ENCODE measurements at regions not wholly inside any gene's neighbourhood (a gene's known extent, or its start where the extent isn't known, plus 50 kb on each side); places are given as distances from the start of the nearest gene placed in this dataset.
"Not testable (repeated sequence)": the region's sequence is repeated elsewhere in the genome, so short reads cannot be mapped to it uniquely, and the experiment has no call there.

DNA sequence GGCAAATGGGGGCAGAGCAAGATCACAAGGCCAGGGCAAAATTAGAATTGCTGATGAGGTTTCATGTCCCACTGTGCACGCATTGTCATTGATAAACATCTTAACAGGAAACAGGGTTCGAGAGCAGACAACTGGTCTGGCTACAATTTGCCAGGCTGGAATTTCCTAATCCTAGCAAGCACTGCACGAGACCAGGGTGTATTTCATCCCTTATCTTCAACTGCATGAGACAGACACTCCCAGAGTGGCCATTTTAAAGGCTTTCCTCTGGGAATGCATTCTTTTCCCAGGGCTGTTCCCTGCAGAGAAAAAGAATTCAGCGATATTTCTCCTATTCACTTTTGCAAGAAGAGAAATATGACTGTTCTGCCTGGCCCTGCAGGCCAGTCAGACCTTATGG is 75.8 kb upstream of the C4orf54 start:
- ATAC-seq (ENCODE audit: low read depth in 2 of 2); H3K4me3 Mint-ChIP-seq; H3K4me1 Mint-ChIP-seq; DNase-seq; H3K36me3 Mint-ChIP-seq; H3K27ac Mint-ChIP-seq: not testable (repeated sequence)
- Mint-ChIP-seq H3K27me3 (peaks cover 0 to 20% (median 11%) of the 10 kb centered on the region in 3 donors), H3K9me3 (peaks cover 0 to 16% (median 5%) of the 10 kb centered on the region in 7 donors)

DNA sequence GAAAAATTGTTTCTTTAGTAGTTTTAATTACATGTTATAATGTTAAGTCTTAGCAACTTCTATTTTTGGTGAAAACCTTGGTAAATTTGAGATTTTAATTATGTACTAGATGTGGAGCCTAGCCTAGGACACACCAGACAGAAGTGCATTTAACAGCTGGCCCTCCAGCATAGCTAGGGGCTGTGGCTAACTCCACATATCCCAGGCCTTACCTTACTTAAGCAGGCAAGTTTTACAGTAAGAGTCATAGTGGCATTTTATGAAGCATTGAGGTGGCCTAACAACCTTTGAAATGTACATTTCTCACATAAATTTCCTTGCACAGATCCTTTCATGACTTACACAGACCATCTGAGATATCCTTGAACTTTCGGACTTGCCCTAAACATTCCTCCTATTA is 71.6 kb upstream of the C4orf54 start:
- peaks cover 4 to 16% (median 6%) of the 10 kb centered on the region in 7 donors for H3K9me3 Mint-ChIP-seq
- H3K27ac Mint-ChIP-seq: no peak overlapping the region
- DNase-seq (no peak), ATAC-seq (ENCODE audit: low read depth in 2 of 2) (no peak)
- no peak overlapping the region for H3K4me3 Mint-ChIP-seq
- H3K27me3 Mint-ChIP-seq: peaks cover 13 to 21% (median 20%) of the 10 kb centered on the region in 3 donors
- peaks cover 4 to 9% of the 10 kb centered on the region in 2 donors for H3K36me3 Mint-ChIP-seq
- H3K4me1 Mint-ChIP-seq: no peaks in the 10 kb centered on the region

GRCh38 chr4:99724067-99724466 is 66.4 kb upstream of the C4orf54 start:
- no peaks in the 10 kb centered on the region for H3K4me1 Mint-ChIP-seq
- H3K36me3 Mint-ChIP-seq: no peaks in the 10 kb centered on the region
- peaks cover 8 to 21% (median 11%) of the 10 kb centered on the region in 3 donors for H3K27me3 Mint-ChIP-seq
- H3K4me3 Mint-ChIP-seq: no peak overlapping the region
- H3K27ac Mint-ChIP-seq: no peak overlapping the region
- no peak for DNase-seq
- peaks cover 0 to 4% (median 2%) of the 10 kb centered on the region in 7 donors for H3K9me3 Mint-ChIP-seq
- no peak for ATAC-seq (ENCODE audit: low read depth in 2 of 2)

DNA sequence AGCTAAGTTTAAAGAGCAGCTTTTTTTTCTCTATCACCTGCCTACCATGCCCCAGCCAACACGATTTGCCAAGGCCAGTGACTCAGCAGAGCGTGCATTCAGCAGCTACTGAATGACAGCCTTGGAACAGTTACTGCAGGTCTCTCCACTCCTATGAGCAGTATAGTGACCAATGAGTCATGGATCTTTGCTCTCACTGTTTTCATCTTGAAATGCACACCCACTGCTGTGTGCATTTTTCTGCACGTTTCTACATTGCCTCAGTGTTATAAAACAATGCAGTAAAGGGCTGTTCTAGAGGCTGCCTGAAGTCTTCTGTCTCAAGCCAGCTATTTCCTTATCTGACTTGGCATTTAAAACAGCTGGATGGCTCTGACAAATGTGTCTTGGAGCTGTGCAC is 66.0 kb upstream of the C4orf54 start:
- Mint-ChIP-seq H3K9me3 (peaks cover 0 to 4% (median 2%) of the 10 kb centered on the region in 7 donors), H3K4me1 (no peaks in the 10 kb centered on the region), H3K4me3 (no peak overlapping the region), H3K27me3 (peaks cover 8 to 21% (median 11%) of the 10 kb centered on the region in 3 donors), H3K27ac (no peak overlapping the region), H3K36me3 (no peaks in the 10 kb centered on the region)
- DNase-seq (no peak), ATAC-seq (ENCODE audit: low read depth in 2 of 2) (no peak)

GRCh38 chr4:99722725-99723124 is 65.1 kb upstream of the C4orf54 start:
- DNase-seq (no peak), ATAC-seq (ENCODE audit: low read depth in 2 of 2) (no peak)
- H3K9me3 Mint-ChIP-seq: peaks cover 0 to 3% (median 2%) of the 10 kb centered on the region in 7 donors
- no peaks in the 10 kb centered on the region for H3K36me3 Mint-ChIP-seq
- no peak overlapping the region for H3K4me3 Mint-ChIP-seq
- H3K27ac Mint-ChIP-seq: no peak overlapping the region
- H3K27me3 Mint-ChIP-seq: peaks cover 8 to 21% (median 11%) of the 10 kb centered on the region in 3 donors
- H3K4me1 Mint-ChIP-seq: no peaks in the 10 kb centered on the region

GRCh38 chr4:99722006-99722405 is 64.4 kb upstream of the C4orf54 start:
- Mint-ChIP-seq H3K27ac (no peak overlapping the region), H3K9me3 (no peaks in the 10 kb centered on the region), H3K4me3 (no peak overlapping the region), H3K36me3 (no peaks in the 10 kb centered on the region), H3K27me3 (peaks cover 11 to 20% (median 13%) of the 10 kb centered on the region in 3 donors), H3K4me1 (no peaks in the 10 kb centered on the region)
- DNase-seq: no peak
- no peak for ATAC-seq (ENCODE audit: low read depth in 2 of 2)

- Mint-ChIP-seq H3K9me3 (peaks cover 0 to 3% (median 0%) of the 10 kb centered on the region in 7 donors), H3K4me3 (no peak overlapping the region), H3K36me3 (no peaks in the 10 kb centered on the region), H3K27ac (no peak overlapping the region), H3K27me3 (peaks cover 0 to 14% (median 10%) of the 10 kb centered on the region in 3 donors), H3K4me1 (no peaks in the 10 kb centered on the region)
- DNase-seq (no peak), ATAC-seq (ENCODE audit: low read depth in 2 of 2) (no peak)
Measured at GRCh38 chr4:99720206-99720605, 62.6 kb upstream of the C4orf54 start.

DNA sequence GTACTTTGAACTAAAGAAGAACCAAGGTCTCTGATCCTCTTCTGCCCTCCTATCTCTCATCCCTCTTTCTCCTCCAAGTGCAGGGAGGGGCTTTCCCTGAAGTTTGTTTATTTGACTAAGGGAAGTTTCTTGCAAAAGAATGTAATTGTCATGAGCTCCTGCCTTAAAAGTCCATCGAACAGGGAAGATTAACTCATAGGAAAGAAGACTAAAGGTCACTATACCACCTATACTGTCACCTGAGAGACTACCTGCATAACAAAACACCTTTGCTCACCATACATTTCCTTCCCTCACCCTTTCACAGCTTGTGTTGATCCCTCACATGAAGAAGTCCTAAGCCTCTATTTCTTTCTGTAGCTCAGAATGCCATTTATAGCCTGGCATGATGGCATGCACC is 59.4 kb upstream of the C4orf54 start:
- H3K4me3 Mint-ChIP-seq: no peak overlapping the region
- H3K4me1 Mint-ChIP-seq: no peaks in the 10 kb centered on the region
- H3K27me3 Mint-ChIP-seq: peaks cover 0 to 14% (median 7%) of the 10 kb centered on the region in 3 donors
- ATAC-seq (ENCODE audit: low read depth in 2 of 2) (no peak), DNase-seq (no peak)
- no peak overlapping the region for H3K27ac Mint-ChIP-seq
- H3K9me3 Mint-ChIP-seq: peaks cover 0 to 3% (median 0%) of the 10 kb centered on the region in 7 donors
- H3K36me3 Mint-ChIP-seq: no peaks in the 10 kb centered on the region

DNA sequence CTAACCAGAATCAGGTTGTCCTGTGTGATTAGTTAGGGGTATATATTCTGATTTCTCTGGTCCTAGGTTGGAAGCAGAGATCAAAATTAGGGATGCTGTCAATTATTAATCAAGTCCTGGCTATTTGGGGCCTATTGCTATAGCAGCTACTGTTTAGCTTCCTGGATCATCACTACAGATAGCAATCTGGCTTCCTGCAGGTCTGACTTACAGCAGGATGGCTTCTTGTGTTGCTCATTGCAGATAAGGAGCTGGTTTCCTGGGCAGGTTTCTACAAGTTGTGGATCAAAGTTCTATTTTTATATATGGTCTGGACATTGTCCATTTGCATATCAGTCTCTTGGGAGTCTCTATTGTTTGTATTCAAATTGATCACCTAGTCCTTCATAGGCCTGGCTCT is 57.7 kb upstream of the C4orf54 start:
- Mint-ChIP-seq H3K27me3 (peaks cover 0 to 14% (median 3%) of the 10 kb centered on the region in 3 donors), H3K4me3 (no peak overlapping the region), H3K27ac (no peak overlapping the region), H3K9me3 (peaks cover 0 to 3% (median 0%) of the 10 kb centered on the region in 7 donors), H3K36me3 (no peaks in the 10 kb centered on the region), H3K4me1 (no peaks in the 10 kb centered on the region)
- ATAC-seq (ENCODE audit: low read depth in 2 of 2): no peak
- DNase-seq: no peak

GRCh38 chr4:99714179-99714578 is 56.6 kb upstream of the C4orf54 start:
- Mint-ChIP-seq H3K27ac (no peak overlapping the region), H3K27me3 (peaks cover 0 to 5% (median 3%) of the 10 kb centered on the region in 3 donors), H3K36me3 (no peaks in the 10 kb centered on the region), H3K4me3 (no peak overlapping the region), H3K4me1 (no peaks in the 10 kb centered on the region), H3K9me3 (peaks cover 0 to 3% (median 0%) of the 10 kb centered on the region in 7 donors)
- no peak for DNase-seq
- ATAC-seq (ENCODE audit: low read depth in 2 of 2): no peak

DNA sequence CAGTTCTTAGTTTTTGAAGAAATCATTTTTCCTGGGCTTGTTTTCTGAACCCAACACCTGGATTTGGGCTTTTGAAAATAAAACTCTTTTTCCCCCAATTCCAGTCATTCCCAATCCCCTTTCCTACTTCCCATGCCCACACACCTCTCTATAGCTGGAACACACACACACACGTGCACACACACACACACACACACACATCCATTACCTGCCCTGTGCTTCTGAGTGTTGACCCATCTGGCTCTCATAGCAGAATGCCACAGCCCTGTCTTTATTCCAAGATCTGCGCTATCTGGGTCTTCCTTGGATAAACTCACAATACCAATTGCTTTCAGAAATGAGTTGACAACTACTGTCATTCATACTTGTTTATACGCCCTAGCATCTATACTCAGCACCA is 54.9 kb upstream of the C4orf54 start:
- H3K27ac Mint-ChIP-seq: no peak overlapping the region
- H3K9me3 Mint-ChIP-seq: peaks cover 0 to 3% (median 0%) of the 10 kb centered on the region in 7 donors
- H3K4me1 Mint-ChIP-seq: no peaks in the 10 kb centered on the region
- no peak overlapping the region for H3K4me3 Mint-ChIP-seq
- DNase-seq: no peak
- no peak for ATAC-seq (ENCODE audit: low read depth in 2 of 2)
- H3K36me3 Mint-ChIP-seq: no peaks in the 10 kb centered on the region
- peaks cover 0 to 5% (median 3%) of the 10 kb centered on the region in 3 donors for H3K27me3 Mint-ChIP-seq

- no peak overlapping the region for H3K27ac Mint-ChIP-seq
- DNase-seq (no peak), ATAC-seq (ENCODE audit: low read depth in 2 of 2) (no peak)
- H3K36me3 Mint-ChIP-seq: no peaks in the 10 kb centered on the region
- peaks cover 0 to 3% (median 2%) of the 10 kb centered on the region in 3 donors for H3K27me3 Mint-ChIP-seq
- no peak overlapping the region for H3K4me3 Mint-ChIP-seq
- H3K4me1 Mint-ChIP-seq: no peaks in the 10 kb centered on the region
- H3K9me3 Mint-ChIP-seq: peaks cover 0 to 3% (median 0%) of the 10 kb centered on the region in 7 donors
Measured at GRCh38 chr4:99712099-99712498, 54.5 kb upstream of the C4orf54 start.

- DNase-seq: no peak
- H3K27me3 Mint-ChIP-seq: peaks cover 0 to 3% (median 0%) of the 10 kb centered on the region in 3 donors
- H3K27ac Mint-ChIP-seq: no peak overlapping the region
Measured at GRCh38 chr4:99711657-99712056, 54.0 kb upstream of the C4orf54 start.

DNA sequence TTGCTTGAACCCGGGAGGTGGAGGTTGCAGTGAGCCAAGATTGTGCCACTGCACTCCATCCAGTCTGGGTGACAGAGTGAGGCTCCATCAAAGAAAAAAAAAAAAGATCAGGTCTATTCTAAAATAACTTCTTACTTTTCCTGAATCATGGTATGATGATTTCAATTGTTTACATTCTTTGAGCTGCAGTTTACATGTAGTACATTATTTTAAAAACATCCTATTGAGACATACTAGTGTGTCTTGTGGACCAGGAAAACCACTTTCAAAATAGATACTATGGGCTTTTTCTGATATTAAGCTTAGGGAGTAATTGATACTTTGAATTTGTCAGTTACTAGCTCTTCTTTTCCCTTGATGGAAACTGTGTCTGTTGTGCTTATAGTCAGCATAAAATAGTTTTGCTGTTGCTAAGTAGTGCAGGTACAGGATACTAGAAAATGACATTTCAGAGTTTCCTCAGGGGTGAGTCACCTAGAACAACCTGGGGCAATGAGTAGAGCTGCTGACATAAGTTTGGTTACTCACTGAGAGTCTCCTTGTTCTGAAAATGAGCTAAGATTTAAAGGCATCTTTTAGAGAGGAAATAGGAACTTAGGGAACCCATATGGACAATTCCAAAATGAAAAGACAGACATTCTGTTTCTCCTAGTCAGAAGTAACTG is 53.2 kb upstream of the C4orf54 start:
- no peaks in the 10 kb centered on the region for H3K9me3 Mint-ChIP-seq
- DNase-seq (no peak), ATAC-seq (ENCODE audit: low read depth in 2 of 2) (no peak)
- no peaks in the 10 kb centered on the region for H3K4me1 Mint-ChIP-seq
- H3K27ac Mint-ChIP-seq: no peak overlapping the region
- H3K4me3 Mint-ChIP-seq: no peak overlapping the region
- peaks cover 0 to 4% (median 3%) of the 10 kb centered on the region in 3 donors for H3K27me3 Mint-ChIP-seq
- H3K36me3 Mint-ChIP-seq: no peaks in the 10 kb centered on the region

More at GRCh38 chr4:99711657-99712056, 54.0 kb upstream of the C4orf54 start:
- no peak overlapping the region for H3K4me3 Mint-ChIP-seq
- H3K4me1 Mint-ChIP-seq: no peaks in the 10 kb centered on the region
- H3K9me3 Mint-ChIP-seq: peaks cover 0 to 3% (median 0%) of the 10 kb centered on the region in 7 donors
- no peaks in the 10 kb centered on the region for H3K36me3 Mint-ChIP-seq
- no peak for ATAC-seq (ENCODE audit: low read depth in 2 of 2)
